Vagina (tissue), 2 donors: ENCODE measurements at regions not wholly inside any gene's neighbourhood (a gene's known extent, or its start where the extent isn't known, plus 50 kb on each side); places are given as distances from the start of the nearest gene placed in this dataset.

ENCODE experiments used
- DNase-seq, 2 donors: peaks; one replicate each; pipeline ENCODE4 v3.0.0-alpha.2; 2017; ENCODE audit errors: extremely low spot score in 2 of 2
- H3K27ac ChIP-seq: fragments of 200-600 bp; sonication (generic); one replicate; pipeline ENCODE4 v1.5.1; 2019
- H3K27me3 ChIP-seq: fragments of 200-600 bp; sonication (generic); one replicate; pipeline ENCODE4 v1.5.1; 2019
- H3K36me3 ChIP-seq, 2 donors: fragments of 200-600 bp; sonication (generic); one replicate each; pipeline ENCODE4 v1.5.1; 2017 to 2019
- H3K4me1 ChIP-seq: fragments of 200-600 bp; sonication (generic); one replicate; pipeline ENCODE4 v1.5.1; 2019
- H3K4me3 ChIP-seq, 2 donors: fragments of 200-600 bp; sonication (generic); 1 replicate in 1 of 2; 2 replicates in 1 of 2; pipeline ENCODE4 v1.5.1; 2016 to 2019
- H3K9me3 ChIP-seq: fragments of 200-600 bp; sonication (generic); one replicate; pipeline ENCODE4 v1.5.1; 2019
- POLR2A ChIP-seq, 2 donors: fragments of 450-650 bp; IDR thresholded peaks; one replicate each; pipeline ENCODE4 v1.6.1; 2017; ENCODE audit warnings: antibody characterized with exemption in 2 of 2, mild to moderate bottlenecking in 2 of 2, moderate library complexity in 2 of 2
- POLR2AphosphoS5 ChIP-seq, 2 donors: sonication (generic); formaldehyde crosslinking; IDR thresholded peaks; one replicate each; pipeline ENCODE4 v1.9.0; 2017; ENCODE audit warnings: antibody characterized with exemption in 2 of 2, mild to moderate bottlenecking in 2 of 2, low read depth in 1 of 2; ENCODE audit not compliant: insufficient read depth in 1 of 2
- intact Hi-C: fragments of 100-400 bp; cut with DNase I; formaldehyde crosslinking; loops from one replicate; pipeline ENCODE4 v1.15.1; 2023
- TF ChIP-seq, protein P1 (sequence below), 3 experiments: fragments of 450-650 bp in 2 of 3; fragments of 200-600 bp in 1 of 3; sonication (generic) in 1 of 3; IDR thresholded peaks; one replicate each; pipeline ENCODE4 v1.5.1; 2017 to 2019; ENCODE audit warnings: antibody characterized with exemption in 3 of 3, mild to moderate bottlenecking in 2 of 3, moderate library complexity in 2 of 3

DNA sequence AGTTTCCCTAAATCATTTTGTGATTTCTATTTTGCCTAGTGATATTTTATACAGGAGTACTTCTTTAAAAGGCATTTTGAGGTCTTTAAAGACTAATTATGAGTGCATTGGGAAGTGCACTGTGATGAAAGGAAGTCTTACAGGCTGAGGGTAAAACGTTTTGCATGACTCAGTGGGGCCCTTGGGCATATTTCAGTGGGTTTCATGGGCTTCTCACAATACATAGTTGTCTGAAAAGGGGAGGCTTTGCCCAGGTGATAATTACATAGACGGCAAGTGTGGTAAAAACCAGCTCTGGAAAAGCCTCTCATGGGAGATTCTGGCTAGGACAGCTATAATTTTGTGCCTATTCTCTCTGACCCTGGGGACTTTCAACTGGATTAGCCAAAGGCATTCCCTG is 387.2 kb downstream of the ARHGEF28 start:
- TF ChIP-seq POLR2A (IDR thresholded peaks at IDR 0.05) = no peak
- Histone ChIP-seq H3K4me3 (no peak overlapping the region), H3K36me3 (no peaks in the 10 kb centered on the region), H3K9me3 (no peaks in the 10 kb centered on the region), H3K27me3 (no peaks in the 10 kb centered on the region), H3K27ac (no peak overlapping the region), H3K4me1 (no peaks in the 10 kb centered on the region)
- no peak for DNase-seq
- intact Hi-C loops = no loop called here

DNA sequence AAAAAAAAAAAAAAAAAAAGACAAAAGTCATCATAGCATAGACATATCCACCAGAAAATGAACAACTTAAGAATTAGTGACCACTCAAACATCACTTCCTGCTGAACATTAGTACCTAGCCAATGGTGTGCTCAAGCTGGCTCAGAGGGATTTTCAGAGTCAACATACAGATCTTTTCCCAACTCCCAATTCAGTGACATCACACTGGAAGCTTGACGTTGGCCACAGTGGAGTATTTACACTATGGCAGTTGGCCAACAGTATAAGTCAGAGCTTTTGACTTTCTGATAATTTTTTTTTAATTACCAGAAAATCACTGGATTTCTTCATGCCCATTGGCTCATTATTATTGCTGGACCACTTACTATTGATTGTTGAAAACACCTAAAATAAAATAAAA is 383.5 kb downstream of the ARHGEF28 start:
- no peak overlapping the region for H3K4me3 ChIP-seq
- TF ChIP-seq, protein P1, sequence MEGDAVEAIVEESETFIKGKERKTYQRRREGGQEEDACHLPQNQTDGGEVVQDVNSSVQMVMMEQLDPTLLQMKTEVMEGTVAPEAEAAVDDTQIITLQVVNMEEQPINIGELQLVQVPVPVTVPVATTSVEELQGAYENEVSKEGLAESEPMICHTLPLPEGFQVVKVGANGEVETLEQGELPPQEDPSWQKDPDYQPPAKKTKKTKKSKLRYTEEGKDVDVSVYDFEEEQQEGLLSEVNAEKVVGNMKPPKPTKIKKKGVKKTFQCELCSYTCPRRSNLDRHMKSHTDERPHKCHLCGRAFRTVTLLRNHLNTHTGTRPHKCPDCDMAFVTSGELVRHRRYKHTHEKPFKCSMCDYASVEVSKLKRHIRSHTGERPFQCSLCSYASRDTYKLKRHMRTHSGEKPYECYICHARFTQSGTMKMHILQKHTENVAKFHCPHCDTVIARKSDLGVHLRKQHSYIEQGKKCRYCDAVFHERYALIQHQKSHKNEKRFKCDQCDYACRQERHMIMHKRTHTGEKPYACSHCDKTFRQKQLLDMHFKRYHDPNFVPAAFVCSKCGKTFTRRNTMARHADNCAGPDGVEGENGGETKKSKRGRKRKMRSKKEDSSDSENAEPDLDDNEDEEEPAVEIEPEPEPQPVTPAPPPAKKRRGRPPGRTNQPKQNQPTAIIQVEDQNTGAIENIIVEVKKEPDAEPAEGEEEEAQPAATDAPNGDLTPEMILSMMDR (IDR thresholded peaks at IDR 0.05) = no peak
- no peak for TF ChIP-seq POLR2AphosphoS5 (IDR thresholded peaks at IDR 0.05; ENCODE audit: insufficient read depth in 1 of 2, low read depth in 1 of 2)
- H3K36me3 ChIP-seq = no peaks in the 10 kb centered on the region
- no peaks in the 10 kb centered on the region for H3K27me3 ChIP-seq
- no peaks in the 10 kb centered on the region for H3K9me3 ChIP-seq
- H3K27ac ChIP-seq = no peak overlapping the region
- no peaks in the 10 kb centered on the region for H3K4me1 ChIP-seq
- DNase-seq = no peak
- intact Hi-C loops = no loop called here

DNA sequence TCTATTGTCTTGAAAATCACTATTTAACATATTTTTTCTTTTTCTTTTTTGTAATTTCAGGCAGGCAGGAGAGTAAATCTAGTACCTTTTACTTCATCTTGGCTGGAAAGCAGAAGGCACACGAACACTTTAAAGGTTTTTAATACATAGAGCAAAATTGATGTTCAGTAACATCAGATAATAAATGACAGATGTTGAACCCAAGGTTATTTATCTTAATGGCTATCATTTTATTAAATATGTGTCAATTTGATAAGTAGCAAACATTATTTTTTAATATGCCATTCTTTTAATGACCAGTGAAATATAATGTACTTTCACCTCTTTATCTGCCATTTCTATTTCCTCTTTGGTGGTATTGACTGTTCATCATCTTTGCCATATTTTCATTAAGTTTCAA is 381.2 kb downstream of the ARHGEF28 start:
- Histone ChIP-seq H3K36me3 (no peaks in the 10 kb centered on the region), H3K4me1 (no peaks in the 10 kb centered on the region), H3K9me3 (no peaks in the 10 kb centered on the region), H3K27me3 (no peaks in the 10 kb centered on the region), H3K4me3 (no peak overlapping the region), H3K27ac (no peak overlapping the region)
- DNase-seq = no peak
- TF ChIP-seq POLR2AphosphoS5 (IDR thresholded peaks at IDR 0.05; ENCODE audit: insufficient read depth in 1 of 2, low read depth in 1 of 2) (no peak), POLR2A (IDR thresholded peaks at IDR 0.05) (no peak)
- TF ChIP-seq, protein P1 (IDR thresholded peaks at IDR 0.05) = no peak
- intact Hi-C loops = no loop called here

DNA sequence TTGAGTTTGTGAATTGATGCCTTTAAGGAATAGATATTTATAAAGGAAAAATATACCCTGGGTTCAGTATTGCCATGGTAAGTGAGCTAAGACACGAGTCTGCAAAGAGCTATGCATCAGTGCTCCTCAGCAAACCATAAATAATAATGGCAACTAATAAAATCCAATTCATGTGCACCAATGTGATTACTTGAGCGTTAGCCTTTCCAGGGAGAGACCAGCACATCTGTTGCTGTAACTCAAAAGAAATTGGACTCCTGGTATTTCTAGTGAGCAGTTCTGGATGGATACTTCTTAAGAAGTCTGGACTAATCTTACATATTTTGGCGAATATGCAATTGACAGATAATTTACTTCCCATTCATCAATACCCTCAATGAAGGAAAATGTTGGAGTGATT is 373.3 kb downstream of the ARHGEF28 start:
- H3K9me3 ChIP-seq = no peaks in the 10 kb centered on the region
- no peak overlapping the region for H3K4me3 ChIP-seq
- H3K27me3 ChIP-seq = no peaks in the 10 kb centered on the region
- H3K36me3 ChIP-seq = no peaks in the 10 kb centered on the region
- no peak for DNase-seq
- intact Hi-C loops = no loop called here
- no peak for TF ChIP-seq POLR2A (IDR thresholded peaks at IDR 0.05)
- TF ChIP-seq POLR2AphosphoS5 (IDR thresholded peaks at IDR 0.05; ENCODE audit: insufficient read depth in 1 of 2, low read depth in 1 of 2) = no peak
- TF ChIP-seq, protein P1 (IDR thresholded peaks at IDR 0.05) = no peak
- H3K4me1 ChIP-seq = no peaks in the 10 kb centered on the region
- no peak overlapping the region for H3K27ac ChIP-seq

DNA sequence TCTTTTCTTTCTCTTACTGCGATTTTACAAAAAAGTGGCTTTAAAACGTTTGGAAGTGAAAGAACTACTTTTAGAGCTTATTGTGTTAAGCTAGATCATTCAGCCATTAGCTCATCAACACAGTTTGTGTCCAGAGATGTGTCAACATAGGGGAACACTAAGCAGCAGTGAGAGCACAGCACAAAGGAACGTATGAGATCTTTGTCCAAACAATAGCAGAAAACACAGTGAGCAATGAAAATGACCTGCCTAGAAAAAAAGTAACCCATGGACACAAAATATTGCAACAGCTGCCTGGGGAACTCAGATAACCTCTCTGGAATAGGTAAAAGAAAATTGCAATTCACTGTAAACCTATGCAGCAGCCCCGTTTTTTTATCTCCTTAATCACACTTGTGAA is 372.5 kb downstream of the ARHGEF28 start:
- no peak for DNase-seq
- no peaks in the 10 kb centered on the region for H3K27me3 ChIP-seq
- TF ChIP-seq, protein P1 (IDR thresholded peaks at IDR 0.05) = no peak
- TF ChIP-seq POLR2AphosphoS5 (IDR thresholded peaks at IDR 0.05; ENCODE audit: insufficient read depth in 1 of 2, low read depth in 1 of 2) (no peak), POLR2A (IDR thresholded peaks at IDR 0.05) (no peak)
- H3K4me1 ChIP-seq = no peaks in the 10 kb centered on the region
- no peaks in the 10 kb centered on the region for H3K36me3 ChIP-seq
- intact Hi-C loops = no loop called here
- H3K9me3 ChIP-seq = no peaks in the 10 kb centered on the region
- no peak overlapping the region for H3K4me3 ChIP-seq
- H3K27ac ChIP-seq = no peak overlapping the region

DNA sequence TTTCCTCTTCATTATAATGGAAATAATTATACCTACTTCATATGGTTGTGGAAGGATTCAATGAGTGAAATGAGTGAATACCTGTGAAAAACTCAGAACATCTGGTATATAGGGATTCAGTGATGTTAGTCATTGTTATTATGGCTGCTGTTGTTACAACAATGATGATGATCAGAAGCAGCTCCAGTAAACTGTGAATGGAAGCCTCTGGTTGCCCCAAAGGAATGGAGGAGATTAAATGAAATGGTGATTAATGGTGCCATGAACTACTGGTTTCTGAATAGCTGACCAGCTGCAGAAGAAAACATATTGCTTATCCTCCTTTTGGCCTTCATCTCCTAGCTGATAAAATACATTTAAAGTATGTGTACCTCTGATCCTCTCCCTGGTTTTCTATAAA is 372.0 kb downstream of the ARHGEF28 start:
- no peak overlapping the region for H3K4me3 ChIP-seq
- no peaks in the 10 kb centered on the region for H3K36me3 ChIP-seq
- H3K27ac ChIP-seq = no peak overlapping the region
- H3K27me3 ChIP-seq = no peaks in the 10 kb centered on the region
- no peaks in the 10 kb centered on the region for H3K9me3 ChIP-seq
- TF ChIP-seq POLR2A (IDR thresholded peaks at IDR 0.05) (no peak), POLR2AphosphoS5 (IDR thresholded peaks at IDR 0.05; ENCODE audit: insufficient read depth in 1 of 2, low read depth in 1 of 2) (no peak)
- TF ChIP-seq, protein P1 (IDR thresholded peaks at IDR 0.05) = no peak
- H3K4me1 ChIP-seq = no peaks in the 10 kb centered on the region
- DNase-seq = no peak
- intact Hi-C loops = no loop called here
